GM12892 (cell line): ENCODE measurements at regions not wholly inside any gene's neighbourhood (a gene's known extent, or its start where the extent isn't known, plus 50 kb on each side); places are given as distances from the start of the nearest gene placed in this dataset.

Experiments
- POLR2A ChIP-seq: IDR thresholded peaks from 2 replicates; pipeline ENCODE4 v1.6.1; 2011; ENCODE audit warnings: low read depth, low read length, control low read depth
- TAF1 ChIP-seq: IDR thresholded peaks from 2 replicates; pipeline ENCODE4 v1.6.1; 2011; ENCODE audit warnings: low read depth, mild to moderate bottlenecking, control low read depth, low read length, borderline replicate concordance

- no peak for TF ChIP-seq POLR2A
- no peak for TF ChIP-seq TAF1
Observed at GRCh38 chr5:30355675-30356074, 837.8 kb upstream of the CDH6 start.
